Upper lobe of left lung (tissue), 4 donors: ENCODE measurements at regions not wholly inside any gene's neighbourhood (a gene's known extent, or its start where the extent isn't known, plus 50 kb on each side); places are given as distances from the start of the nearest gene placed in this dataset.

Experiments used
- CTCF ChIP-seq, 6 experiments: fragments of 450-650 bp in 4 of 6; fragments of 200-600 bp in 2 of 6; sonication (generic) in 2 of 6; IDR thresholded peaks; one replicate each; pipeline ENCODE4 v1.5.1; 2016 to 2019; ENCODE audit warnings: antibody characterized with exemption in 6 of 6
- POLR2A ChIP-seq, 4 donors: fragments of 450-650 bp; IDR thresholded peaks; one replicate each; pipeline ENCODE4 v1.5.1; 2016 to 2017; ENCODE audit warnings: antibody characterized with exemption in 4 of 4, mild to moderate bottlenecking in 2 of 4
- POLR2AphosphoS5 ChIP-seq, 2 donors: sonication (generic); formaldehyde crosslinking; IDR thresholded peaks; one replicate each; pipeline ENCODE4 v1.5.1; 2017; ENCODE audit warnings: antibody characterized with exemption in 2 of 2

GRCh38 chr1:80448081-80448480 lies 1352.7 kb upstream of the ADGRL2 start:
- TF ChIP-seq CTCF (IDR thresholded peaks at IDR 0.05) = no peak
- no peak for TF ChIP-seq POLR2A (IDR thresholded peaks at IDR 0.05)
- TF ChIP-seq POLR2AphosphoS5 (IDR thresholded peaks at IDR 0.05) = no peak
